GM21786 (cell line): ENCODE measurements at regions not wholly inside any gene's neighbourhood (a gene's known extent, or its start where the extent isn't known, plus 50 kb on each side); places are given as distances from the start of the nearest gene placed in this dataset.

Source experiments
- ATAC-seq: cut with Tn5 transposase; IDR thresholded peaks from one replicate; pipeline ENCODE4 v1.9.1; 2021; ENCODE audit not compliant: unreplicated experiment

DNA sequence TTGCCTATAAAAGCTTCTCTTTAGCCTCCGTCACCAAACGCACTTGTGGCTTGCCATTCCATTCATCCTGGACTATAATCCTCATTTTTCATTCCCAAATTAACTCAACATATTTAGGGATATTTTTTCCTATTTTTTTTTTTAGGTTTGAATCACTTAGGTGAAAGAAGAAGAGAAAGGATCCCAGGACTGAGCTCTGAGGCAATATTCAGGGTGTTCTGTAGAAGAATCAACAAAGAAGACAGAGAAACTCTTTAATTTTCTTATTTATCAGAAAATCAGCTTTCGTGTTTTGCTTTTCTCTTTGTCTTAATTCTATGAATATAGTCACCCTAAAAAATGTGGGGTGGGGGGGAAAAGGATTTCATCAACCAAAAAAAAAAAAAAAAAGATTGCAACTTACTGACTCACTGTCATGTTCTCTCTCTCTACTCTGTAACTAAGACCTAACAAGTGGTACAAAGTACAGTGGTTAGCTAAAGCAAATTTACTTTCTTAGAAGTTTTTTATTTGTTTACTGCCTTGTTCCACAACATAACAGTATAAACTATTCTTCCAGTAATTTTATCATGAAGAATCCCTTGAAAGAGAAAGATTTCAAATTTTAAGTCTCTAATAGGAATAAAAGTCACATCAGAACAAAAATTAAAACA is 272.0 kb downstream of the DHX15 start:
- no peak for ATAC-seq

DNA sequence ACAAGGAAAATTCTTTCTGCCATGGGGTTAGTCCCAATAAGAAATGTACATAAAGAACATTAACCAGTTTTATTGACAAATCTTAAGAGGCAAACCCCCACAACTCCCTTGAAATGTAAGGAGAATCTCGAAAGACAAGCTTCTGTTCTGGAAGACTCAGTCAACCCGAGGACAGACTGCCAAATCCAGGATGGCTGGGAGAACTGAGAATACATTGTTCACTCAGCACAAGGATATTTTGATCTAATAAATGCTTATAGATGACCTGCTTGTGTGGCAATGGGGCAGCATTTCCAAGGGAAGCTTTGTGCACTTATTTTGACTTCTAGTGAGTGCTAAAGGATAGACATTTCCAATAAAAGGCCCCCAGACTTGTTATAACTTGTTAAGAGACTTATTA is 280.4 kb downstream of the DHX15 start:
- ATAC-seq = no peak

DNA sequence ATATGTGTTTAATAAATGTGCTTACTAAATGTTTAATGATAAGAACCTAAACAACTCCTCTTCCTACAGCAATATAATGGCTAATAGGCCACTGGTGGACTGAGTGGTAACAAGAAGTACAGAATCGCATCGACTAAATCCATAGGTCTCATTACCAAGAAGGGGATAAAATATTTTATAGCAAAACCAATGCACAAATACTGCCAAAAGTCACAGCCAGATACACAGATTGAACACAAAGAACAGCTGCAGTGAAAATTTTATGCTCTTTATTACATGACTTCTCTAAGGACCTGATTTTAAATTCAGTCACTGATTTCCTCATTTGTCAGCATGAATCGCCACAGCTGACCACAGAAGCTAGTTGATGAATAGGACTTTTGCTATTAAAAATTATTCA is 285.4 kb downstream of the DHX15 start:
- ATAC-seq = no peak

DNA sequence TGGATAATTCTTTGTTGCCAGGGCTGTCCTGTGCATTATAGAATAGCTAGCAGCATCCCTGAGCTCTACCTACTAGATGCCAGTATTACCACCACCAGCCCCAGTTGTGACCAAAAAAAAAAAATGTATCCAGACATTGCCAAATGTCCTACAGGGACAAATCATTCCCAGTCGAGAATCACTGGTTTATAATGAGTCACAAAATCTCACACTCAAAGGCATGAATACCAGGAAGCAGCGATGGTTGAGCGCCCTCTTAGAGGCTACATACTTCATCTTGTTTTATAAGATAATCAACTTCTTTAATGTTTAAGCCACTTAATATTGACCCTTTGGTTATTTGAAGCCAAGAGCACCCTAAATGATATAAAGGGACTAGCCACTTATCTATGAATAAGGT is 297.3 kb downstream of the DHX15 start:
- no peak for ATAC-seq

DNA sequence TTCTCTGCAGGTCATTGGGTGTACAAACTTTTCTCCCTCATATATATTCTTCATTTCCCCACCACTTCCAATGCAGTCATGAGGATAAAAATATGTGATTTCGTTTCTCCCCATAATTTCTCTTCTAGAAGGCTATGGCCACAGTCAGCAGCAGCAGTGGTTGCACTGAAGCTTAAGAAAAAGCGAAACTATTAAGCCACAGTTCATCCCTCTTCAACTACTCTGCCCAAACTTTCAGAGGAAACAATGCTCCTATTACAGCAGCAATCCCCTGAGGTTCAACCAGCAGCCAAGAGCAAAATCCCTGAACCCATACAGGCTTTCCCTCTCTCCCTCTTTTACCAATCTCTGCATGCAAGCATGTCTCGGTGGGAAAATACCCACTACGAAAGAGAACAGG is 298.6 kb downstream of the DHX15 start:
- no peak for ATAC-seq

DNA sequence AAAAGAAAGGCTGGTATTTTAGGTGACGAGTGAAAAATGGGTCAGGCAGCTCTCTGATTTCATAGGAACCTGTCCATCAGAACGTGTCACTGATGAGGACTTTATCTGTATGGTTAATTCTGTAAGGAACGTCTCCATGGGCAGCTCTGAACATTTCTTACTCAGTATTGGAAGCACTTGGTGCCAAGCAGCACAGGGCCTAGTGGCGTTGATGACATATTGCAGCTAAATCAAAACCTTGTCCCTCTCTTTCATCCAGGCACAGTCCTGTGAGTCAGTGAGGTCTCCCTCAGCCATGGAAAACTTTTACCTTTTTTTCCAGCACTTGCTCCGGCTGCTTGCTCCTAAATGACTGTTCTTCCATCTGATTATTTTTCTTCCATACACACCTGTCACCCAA is 301.9 kb downstream of the DHX15 start:
- ATAC-seq = no peak

DNA sequence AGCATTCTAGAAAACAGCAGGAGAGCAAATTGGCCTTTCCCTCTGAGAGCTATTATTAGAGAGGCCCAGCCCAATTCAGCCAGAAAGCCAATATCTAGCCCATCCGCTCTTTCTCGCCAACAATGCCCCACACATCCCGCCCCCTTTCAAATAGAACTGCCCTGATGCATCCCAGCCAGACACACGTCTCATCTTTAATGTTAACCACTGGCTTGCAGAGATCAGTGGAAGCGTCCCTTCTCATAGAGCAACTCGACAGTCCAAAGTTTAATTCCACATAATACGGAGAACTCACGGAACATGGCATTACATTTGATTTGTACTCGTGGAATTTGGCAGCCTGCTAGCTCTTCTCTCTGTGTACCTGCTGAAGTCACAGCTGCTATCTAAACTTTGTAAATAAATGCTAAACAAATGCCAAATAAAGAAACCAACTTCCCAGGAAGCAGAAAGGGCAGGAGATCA is 304.4 kb downstream of the DHX15 start:
- no peak for ATAC-seq

DNA sequence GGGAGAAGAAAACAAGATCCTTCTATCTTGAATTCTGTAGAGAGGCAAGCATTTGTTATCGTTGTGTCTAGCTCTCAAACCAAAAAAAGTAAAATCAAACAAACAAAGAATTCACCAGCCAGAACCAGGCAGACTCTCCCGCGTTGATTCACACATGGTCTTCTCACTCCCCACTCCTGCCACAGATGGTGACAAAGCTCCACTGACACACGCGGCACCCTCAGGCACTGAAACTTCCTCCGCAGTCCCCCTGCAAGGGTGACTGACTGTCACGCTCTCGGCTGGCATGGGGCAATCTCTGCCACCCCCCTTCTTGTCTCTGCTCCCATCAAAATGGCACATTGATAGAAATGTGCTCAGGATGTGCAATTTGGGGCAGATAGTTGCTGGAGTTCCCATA is 304.9 kb downstream of the DHX15 start:
- ATAC-seq = no peak

DNA sequence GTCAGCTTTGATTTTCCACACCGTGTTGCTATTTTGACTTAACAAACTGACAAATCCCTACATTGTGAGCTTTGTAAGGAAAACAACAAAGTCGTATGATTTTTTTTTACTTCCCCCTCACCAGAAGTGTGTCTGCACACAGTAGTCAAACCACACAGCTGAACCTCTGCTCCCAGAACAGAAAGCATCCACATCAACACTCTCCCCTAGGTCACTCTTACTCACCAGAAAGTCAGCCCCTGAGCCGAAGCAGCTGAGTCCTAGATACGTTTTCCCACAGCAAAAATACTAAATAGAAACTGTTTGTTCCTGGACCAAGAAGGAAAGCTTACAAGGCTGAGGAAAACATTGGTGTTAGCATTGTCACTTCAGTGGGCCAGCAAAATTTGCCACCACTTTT is 305.7 kb downstream of the DHX15 start:
- ATAC-seq = no peak

DNA sequence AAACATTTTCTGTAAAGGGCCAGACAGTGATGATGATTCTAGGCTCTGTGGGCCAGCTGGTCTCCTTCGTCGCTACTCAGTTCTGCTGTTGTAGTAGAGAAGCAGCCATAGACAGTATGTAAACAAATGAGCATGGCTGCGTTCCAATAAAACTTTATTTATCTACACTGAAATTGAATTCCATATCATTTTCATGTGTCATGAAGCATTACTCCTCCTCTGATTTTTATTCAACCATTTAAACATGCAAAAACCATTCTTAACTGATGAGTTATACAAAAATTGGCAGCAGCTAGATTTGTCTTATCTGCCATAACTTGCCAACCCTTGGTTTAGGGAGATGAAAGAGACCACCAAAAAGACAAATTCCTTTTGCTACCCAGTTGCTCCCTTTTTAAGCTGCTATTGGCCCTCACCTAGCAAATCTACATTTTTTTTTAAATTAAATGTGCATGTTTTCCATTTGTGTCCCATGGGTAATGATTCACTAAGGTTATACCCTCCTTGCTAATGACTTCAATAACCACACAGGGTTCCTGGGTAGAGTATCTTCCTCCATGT is 309.9 kb downstream of the DHX15 start:
- ATAC-seq = no peak

DNA sequence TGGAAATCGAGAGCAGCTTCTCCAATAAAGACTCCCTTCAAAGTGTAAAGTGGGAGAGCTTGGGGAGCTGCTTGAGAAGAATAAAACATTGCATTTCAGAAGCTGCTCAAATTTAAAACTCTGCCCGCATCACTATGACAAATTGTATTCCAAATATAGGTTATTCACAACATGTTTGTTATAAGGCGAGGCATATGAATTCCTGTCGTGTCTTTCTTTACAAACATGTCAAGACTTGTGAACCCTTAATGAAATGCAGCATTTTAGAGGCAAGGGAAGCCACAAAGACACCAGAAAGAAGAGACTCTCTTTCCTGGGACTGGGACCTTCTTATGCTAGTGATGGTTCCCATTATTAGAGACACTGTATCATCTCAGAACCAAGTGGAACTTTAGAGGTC is 311.2 kb downstream of the DHX15 start:
- no peak for ATAC-seq

DNA sequence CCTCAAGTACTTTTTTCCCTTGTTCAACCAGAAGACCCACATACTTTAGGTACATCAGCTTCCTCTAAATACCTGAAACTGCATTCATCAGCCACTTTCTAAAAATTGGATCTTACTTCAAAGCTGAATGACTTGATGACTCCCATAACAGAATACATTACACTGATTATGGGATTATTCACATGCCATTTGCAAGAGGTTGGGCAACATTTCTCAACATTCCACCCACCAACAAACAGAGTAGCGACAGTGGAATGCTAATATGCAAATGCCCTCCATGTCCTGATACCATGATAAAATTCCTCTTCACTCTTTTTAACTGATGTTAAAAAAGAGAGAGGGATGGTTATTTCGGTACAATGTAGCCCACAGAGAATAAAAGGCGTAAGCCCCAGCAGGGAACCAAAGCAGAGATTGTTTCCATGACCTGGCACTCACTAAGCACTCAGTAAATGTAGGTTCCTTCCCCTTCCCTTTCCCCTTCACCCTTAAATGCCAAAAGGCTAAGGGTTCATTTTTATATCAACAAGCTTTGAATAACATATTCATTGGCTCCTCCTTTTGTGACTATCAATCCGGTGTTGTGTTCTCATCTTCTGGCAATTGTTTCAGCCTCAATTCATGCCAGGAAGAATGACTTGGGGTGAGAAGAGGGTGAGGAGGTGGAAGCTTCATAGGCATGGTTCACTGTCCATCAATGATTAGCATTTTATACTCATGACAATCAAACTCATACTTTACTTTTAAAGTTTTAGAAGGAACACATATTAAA is 317.2 kb downstream of the DHX15 start:
- ATAC-seq = no peak

DNA sequence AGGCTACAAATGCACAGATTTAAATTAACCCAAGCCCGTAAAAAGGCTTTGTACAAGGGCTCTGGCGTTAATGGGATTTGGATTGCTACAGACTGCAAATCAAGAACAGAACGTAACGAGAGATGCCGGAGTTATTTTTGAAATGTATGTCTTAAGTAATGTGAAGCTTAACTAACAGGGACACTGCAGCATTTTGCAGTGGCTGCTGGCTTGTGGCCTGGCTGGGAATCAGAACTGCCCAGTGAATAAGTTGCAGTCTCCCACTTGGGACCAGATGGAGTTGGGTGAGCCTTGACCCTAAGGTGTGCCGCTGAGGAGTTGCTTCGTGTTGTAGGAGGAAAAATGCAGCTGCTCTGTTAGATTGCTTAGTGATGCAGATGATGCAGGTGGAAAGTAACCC is 318.4 kb downstream of the DHX15 start:
- no peak for ATAC-seq

DNA sequence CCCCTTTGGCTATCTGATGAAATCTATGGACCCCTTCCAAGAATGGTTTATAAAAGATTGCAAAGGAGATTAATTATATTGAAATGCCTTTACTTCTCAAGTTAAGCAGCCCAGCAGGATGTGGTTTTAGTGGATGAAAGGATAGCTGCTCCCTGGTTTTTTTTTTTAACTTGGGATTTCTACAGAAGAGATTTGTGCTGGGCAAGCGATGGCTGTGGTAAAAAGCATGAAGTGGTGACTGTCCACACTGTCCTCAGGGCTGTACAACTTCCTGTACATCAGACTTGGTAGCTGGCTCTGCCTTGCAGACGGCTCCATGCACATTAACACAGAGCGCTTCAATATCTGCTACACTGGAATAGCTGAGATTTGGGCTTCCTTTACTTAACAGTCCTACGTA is 321.7 kb downstream of the DHX15 start:
- no peak for ATAC-seq

DNA sequence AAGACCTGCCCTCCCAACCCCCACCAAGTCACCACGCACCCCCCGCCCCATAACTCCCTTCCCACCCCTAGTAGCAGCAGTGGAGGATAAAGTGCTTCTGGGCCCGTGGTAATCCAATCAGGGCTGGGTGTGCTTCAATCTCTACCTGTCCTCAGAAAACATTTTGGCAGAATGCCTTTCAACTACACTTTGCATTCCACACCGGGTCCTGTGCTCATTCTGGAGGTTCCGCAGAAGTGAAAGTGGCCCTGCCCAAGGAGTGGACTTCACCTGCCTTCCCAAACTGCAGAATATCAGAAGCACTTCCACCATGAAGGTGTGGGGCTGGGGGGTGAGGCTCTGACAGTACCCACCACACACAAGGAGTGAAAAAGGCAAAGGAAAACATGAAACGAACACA is 322.3 kb downstream of the DHX15 start:
- no peak for ATAC-seq

DNA sequence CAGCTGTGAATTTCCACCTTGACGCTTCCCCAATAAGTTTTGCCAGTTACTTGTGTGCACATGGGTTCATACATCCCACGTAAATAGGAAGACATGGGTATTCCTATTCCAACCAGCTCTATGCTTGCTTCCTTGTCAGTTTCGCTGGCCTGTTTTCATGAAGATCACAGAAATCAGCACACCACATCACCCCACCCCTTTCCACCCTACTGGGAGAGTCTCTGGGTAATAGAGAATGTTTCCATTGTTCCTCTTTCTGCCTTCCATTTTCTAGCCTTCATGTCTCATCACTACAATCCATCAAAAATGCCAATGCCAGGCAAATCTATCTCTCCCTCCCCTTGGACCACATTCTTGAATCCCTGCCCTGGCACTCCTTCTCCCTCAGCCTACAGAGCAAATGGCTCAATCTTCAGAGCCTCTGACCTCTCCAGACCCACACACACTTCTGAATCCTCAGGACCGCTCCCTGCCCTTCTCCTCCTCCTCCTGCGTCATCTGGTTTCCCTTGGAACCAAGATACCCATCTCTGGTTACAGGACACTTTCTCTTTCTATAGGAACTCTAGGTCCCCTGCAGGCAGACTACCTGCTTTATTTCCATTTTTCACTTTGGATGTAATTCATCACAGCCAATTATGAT is 323.3 kb downstream of the DHX15 start:
- no peak for ATAC-seq

DNA sequence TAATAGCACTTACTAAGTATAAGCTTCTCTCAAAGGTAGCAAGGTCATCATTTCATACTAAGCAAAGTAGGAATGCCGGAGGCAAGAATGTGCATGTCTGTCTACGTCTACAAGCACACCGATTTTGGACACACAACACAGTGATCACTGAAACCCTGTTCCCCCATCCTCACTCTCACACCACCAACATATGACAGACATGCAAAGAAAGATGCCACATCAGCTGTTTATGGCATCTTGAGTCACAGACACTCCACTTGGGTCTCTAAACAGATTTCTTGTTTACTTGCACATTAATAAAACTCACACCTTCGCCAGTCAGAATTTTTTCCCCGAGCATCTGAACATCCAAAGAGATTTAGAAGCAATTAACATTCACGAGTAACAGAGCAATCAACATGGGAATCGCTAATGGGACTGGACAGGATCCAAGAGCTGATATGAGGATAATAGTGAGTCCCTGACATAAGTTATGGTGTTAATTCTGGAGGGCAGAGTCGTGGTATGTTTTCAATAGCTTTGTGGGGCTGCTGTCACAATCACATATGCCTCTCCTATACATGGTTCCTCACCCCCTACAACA is 324.1 kb downstream of the DHX15 start:
- no peak for ATAC-seq

DNA sequence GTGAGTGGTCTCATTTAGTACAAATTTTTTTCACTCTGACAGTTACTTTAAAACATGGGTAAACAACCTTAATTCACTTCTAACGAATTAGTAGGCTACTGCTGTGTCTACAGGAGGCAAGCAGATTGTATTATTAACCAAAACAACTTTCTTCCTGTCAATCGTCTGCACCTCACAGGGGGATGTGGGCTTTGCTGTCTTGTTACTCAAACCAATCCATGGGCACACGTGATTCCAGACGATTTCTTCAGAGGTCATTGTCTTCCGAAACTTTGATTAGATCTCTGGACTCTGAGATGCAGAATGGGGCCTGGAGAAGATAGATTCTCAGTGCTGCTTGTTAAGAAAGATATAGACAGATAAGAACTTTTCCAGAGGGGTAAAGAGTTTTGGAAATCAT is 327.8 kb downstream of the DHX15 start:
- no peak for ATAC-seq

DNA sequence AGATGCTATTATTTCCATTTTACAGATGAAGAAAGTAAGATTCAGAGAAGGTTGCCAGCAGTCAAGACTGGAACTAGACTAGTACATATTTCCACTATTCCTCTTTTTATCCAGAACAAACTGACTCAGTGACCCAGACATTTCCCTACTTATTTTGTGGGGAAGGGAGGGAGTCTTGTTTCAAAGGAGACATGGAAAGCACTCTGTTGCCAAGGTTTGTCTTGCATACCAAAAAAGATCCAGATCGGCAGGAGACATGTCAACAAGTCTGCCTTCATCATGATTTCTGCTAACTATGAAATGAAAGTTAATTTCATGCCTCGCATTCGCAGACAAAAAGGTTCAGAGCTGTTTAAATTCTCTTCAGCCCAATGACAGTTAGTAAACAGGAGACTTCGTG is 328.3 kb downstream of the DHX15 start:
- ATAC-seq = no peak

DNA sequence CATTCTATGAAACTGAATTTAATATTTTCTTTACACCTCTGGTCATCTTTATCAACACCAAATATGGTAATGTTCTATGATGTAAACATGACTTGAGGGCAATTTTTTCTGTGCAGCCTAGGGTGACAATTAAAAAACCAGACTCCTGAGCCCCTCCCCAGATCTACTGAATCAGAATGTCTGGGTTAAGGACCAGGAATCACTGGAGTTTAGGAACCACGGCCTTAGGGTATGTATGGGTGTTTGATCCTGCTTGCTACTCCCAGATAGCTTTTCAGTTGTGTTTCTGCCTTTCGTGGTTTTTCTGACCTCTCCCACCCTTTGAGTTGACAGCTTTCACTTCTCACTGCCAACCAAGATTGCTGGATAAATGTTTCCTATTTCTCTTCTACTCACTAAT is 332.2 kb downstream of the DHX15 start:
- ATAC-seq = no peak

DNA sequence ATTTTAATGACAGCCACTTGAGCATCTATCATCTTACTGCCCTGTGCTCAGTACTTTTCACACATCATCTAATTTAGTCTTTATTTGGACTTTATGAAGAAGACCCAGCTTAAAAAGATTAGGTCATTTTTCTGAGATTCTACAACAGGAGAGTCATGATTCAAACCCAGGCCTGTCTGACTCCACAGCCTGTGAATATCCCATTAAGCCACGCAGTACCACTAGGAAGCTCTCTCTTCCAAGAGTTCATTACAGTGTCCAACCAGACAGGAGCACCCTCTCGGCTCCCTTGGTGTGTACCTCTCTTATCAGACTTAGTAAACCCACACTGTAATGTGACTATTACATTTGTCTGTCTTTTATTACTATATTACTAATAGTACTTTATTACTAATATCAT is 332.8 kb downstream of the DHX15 start:
- ATAC-seq = no peak

DNA sequence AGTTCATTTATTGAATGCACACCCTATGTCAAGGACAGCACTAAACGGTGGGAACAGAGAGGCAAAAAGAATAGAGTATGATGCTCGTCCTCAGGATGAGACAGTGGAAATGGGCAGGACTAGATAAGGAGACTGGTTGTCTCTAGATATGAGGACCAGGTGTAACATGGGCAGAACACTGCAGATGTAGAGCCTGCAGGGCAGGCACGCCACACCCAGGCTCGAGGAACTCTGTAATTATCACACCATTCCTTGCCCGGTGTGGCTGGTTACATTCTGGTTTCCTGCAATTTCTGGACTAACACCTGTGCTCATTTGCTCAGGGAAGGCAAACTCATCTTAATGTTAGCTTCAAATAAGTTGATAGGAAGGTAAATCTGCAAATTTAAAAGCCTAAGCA is 334.4 kb downstream of the DHX15 start:
- ATAC-seq = no peak
